Ecto neural progenitor cell (in vitro differentiated cells): ENCODE measurements at regions not wholly inside any gene's neighbourhood (a gene's known extent, or its start where the extent isn't known, plus 50 kb on each side); places are given as distances from the start of the nearest gene placed in this dataset.
"Not testable (repeated sequence)": the region's sequence is repeated elsewhere in the genome, so short reads cannot be mapped to it uniquely, and the experiment has no call there.

ENCODE experiments used
- DNase-seq: peaks from one replicate; pipeline ENCODE4 v3.0.0-alpha.2; 2018; ENCODE audit warnings: low spot score

DNA sequence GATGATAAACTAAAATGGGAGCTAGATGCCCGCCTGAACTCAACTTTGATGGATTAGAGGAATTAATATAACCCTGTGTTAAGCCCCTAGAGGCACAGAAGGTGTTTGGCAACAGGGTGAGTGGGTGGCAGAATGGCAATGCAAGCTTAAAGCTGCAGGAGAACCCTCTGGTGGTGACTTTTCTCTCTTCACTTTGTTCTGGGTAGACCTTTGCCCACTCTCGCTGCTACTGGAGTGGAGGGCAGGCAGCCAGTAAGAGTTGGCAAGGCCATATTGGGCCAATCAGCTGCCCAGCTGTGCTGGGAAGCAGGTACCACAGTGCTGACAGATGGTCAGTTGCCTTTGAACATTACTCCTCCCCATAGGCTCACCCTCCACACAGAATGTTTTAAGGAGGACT, 468.2 kb downstream of the MMUT start:
- DNase-seq: no peak

GRCh38 chr6:48990739-48991138, 472.3 kb downstream of the MMUT start:
- DNase-seq: no peak

DNA sequence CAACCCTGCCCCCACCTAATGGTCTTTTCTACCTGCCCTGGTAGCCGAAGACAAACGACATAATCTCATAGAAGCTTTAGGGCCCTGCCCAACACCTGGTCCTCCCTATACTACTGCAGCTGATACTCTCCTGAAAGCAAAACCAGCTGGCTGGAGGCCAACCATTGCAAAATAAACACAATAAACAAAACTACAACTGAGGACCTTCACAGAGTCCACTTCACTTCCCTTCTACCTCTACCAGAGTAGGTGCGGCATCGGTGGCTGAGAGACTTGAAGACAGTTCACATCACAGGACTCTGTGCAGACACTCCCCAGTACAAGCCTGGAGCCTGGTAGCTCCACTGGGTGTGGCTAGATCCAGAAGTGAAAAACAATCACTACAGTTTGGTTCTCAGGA, 476.2 kb downstream of the MMUT start:
- DNase-seq: no peak

- DNase-seq: no peak
These were observed 476.9 kb downstream of the MMUT start for GRCh38 chr6:48986105-48986504.

GRCh38 chr6:48985025-48985424, 478.0 kb downstream of the MMUT start:
- DNase-seq: no peak

GRCh38 chr6:48983968-48984367, 479.1 kb downstream of the MMUT start:
- not testable (repeated sequence) for DNase-seq

DNA sequence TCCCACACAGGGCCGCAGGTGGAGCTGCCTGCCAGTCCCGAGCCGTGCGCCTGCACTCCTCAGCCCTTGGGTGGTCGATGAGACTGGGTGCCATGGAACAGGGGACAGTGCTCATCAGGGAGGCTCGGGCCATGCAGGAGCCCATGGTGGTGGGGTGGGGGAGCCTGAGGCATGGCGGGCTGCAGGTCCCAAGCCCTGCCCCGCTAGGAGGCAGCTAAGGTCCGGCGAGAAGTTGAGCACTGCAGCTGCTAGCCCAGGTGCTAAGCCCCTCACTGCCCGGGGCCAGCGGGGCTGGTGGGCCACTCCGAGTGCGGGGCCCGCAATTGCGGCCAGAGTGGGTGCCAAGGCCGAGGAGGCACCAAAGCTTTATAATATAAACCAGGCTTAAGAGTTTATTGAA, 479.7 kb downstream of the MMUT start:
- no peak for DNase-seq

GRCh38 chr6:48979806-48980205, 483.2 kb downstream of the MMUT start:
- no peak for DNase-seq

DNA sequence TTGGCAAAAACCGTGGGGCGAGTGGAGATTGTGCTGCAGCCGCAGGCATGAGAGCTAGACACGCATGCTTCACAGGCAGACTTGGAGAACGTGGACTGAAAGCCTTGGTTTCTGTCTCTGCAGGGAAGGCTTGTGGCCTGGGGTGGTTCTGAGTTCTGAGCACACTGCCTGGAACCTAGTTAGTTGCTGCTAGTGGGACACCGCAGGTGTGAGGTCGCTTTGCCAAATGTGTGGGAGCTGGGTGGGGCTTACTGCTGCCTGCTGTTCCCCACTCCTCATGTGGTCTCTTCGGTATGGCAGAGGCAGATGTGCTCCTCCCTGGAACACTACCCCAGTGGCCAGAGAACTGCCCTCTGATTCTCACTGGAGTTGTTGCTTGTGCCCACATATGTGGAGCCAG, 484.0 kb downstream of the MMUT start:
- no peak for DNase-seq

GRCh38 chr6:48978016-48978415, 485.0 kb downstream of the MMUT start:
- no peak for DNase-seq

- DNase-seq: no peak
These were observed 485.5 kb downstream of the MMUT start for GRCh38 chr6:48977573-48977972.

DNA sequence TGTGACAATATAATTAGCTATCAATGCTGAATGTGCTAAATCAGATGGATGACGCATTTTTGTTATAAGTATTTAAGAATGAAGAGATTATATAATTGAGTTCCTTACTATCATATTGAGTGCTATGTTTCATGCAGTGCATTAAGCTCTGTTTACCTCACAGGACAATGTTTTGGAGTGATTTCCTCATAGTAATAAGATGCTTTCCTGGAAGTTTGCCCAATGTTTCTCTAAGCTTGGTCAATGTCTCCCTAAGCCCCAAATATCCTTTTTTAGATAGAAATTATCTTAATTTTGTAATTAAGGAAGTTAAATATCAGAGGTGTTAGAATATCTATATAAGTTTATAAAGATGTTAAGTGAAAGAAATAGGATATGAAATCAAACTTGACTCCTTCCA, 489.6 kb downstream of the MMUT start:
- DNase-seq: no peak

DNA sequence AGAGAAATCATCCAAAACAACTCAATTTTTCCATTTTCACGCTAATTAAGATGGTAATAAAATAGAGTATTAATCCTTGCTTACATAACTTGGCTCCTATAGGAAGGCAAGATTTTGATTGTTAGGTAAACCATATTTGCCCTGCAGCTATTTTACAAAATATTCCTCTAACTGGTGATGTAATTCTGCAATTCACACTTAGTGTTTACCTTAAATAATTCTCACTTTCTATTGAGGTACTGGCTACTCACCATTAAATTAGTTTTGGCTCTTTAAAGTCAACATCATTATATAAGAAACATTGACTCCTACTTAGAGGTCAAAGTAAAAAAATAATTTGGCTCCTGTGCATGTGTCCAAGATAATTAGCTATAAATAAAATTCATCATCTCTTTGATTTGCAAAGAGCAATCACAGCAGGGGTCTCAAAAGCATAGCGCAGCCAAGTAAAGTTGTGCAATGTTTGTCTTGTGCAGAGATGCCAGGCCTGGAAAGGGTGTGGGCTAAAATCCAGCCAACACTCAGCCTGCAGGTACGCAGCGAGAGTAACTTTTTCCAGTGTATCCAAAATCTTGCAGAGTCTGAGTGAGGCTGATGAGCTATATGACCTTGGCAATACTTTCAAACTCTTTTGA, 501.2 kb downstream of the MMUT start:
- no peak for DNase-seq

DNA sequence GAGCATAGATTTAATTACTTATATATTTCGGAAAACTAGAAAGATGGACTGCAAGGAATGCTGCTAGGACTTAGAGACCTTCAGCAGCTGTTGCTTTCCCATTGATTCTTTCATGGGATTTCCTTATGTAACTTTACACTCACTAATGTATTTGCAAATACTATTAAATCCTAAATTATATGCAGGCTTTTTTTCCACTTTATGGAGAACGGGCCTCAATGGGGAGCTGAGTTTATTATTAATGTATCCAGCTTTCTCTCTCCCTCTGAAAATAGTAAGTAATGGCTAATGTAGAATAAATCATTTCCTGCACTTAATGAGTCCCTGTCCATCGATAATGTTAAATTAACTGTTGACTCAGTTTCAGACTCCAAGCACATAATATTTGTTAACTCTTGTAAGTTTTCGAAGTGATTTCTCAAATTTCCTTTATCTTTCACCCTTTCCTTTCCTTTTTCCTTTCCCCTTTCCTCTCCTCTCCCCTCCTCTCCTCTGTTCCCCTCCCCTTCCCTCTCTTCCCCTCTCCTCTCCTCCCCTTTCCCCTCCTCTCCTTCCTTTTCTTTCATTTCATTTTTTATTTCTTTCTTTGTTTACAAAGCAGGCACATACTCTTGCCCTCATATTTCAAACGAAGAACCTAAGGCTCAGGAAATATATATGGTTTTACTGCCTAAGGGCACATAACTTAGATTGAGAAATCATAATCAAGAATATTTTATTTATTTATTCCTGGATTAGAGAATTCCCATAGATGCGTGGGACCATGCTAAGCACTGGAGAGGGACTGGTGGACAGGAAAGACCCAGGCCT, 503.6 kb downstream of the MMUT start:
- DNase-seq: no peak

- no peak for DNase-seq
These were observed 505.3 kb downstream of the MMUT start for GRCh38 chr6:48957781-48958180.

DNA sequence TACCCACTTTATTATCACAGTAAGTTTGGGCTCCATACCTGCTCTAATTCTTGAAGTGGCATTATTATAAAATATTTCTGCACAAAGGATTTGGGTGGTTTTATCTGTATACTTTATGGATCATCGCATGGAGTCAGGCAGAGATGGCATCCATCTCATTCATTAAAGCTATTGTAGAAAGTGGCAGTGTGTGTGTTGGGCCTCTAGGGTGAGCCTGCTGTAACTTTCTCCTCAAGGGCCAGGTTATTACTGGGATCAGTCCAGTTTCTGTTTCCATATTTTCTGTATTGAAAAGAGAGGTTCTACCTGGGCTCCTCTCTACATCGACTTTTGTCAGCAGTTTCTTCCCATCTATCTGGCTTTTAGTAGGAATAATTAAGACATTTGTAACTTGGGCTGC, 511.1 kb downstream of the MMUT start:
- no peak for DNase-seq

GRCh38 chr6:48944276-48944675, 518.8 kb downstream of the MMUT start:
- not testable (repeated sequence) for DNase-seq

DNA sequence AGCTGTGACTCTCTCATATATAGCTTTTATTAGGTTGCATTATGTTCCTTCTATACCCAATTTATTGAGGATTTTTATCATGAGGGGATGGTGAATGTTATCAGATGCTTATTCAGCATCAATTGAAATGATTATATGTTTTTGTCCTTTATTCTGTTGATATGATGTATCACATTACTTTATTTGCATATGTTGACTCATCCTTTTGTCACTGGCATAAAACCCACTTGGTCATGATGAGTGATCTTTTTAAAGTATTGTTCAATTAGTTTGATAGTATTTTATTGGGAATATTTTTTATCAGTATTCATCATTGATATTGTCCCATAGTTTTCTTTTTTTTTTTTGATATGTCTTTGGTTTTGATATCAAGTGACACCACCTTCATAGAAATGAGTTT, 529.9 kb downstream of the MMUT start:
- DNase-seq: no peak

DNA sequence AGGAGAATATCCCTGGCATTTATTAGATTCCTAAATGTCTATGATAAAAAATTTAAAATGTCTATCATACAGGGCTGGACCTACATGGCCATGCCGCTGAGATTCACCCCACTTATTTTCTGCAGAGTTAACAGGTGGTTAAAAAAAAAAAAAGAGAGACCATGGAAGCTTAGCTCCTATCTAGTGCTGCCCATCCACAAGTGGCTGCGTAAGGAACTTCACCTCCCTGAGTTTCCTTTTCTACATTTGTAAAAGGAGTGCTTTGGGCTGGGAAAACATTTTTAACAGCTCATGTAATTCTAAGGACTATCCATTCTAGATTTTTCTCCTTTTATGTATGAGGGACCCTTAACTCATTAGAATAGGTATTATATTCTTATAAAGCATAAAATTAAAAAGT, 534.1 kb downstream of the MMUT start:
- no peak for DNase-seq

DNA sequence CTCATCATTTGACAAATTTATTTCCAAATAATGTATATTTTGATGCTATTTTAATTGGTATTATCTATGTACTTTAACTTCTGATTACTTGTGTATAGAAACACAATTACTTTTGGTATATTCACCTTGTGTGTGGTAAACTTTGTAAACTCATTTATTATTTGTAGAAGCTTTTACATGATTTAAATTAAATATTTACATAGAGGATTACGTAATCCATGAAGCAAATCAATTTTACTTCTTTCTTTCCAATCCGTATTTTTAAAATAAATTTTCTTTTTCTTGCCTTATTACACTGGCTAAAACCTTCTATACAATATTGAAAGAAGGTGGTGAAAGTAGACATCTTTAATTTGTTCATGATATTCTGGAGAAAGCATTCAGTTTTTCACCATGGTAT, 540.2 kb downstream of the MMUT start:
- no peak for DNase-seq

DNA sequence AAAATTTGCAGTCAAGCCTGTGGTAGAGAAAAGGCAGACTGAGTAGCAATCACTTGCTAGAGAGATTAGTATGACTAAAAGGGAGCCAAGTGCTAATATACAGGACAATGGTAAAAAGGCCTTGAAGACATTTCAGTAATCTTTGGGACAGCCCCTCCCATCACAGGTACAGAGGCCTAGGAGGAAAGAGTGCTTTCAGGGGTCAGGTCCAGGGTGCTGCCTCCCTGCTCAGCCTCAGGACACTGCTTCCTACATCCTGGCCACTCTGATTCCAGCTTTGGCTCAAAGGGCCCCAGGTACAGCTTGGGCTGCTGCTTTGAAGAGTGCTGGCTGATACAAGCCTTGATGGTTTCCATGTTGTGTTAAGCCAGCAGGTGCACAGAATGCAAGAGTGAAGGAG, 543.5 kb downstream of the MMUT start:
- no peak for DNase-seq

DNA sequence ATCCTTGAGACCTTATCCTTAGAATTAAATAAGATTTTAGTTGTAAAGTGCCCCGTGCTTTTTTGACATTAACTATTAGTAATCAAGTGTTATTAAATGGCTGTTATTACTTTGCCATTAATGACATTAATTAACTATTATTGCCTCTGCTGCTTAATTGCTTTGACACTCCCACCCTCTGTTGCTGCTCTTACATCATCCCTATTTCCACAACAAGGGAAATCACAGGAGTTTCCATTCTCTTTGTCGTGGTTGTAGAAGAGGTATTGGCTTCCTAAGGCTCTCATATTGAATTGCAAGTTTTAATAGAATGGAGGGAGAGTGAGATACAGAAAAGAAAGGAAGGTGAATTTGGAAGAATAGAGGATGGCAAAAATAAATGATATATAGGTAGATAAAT, 545.8 kb downstream of the MMUT start:
- no peak for DNase-seq

DNA sequence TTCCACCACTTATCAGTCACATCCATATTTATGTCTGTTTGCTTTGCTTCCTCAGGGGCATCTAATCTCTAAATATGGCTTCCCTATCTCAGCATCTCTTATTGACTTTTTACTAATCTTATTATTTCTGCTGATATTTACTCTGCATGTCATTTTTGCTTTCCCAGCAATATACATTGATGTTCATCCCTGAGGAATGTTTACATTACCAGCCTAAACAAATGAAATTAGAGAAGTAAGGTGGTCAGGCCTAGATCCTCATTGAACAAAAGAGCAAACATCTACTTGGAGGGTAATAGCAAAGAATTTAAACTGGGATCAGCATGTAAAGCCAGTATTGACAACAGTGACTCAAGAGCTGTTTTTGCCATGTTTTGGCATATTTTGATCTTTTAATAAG, 546.4 kb downstream of the MMUT start:
- no peak for DNase-seq

GRCh38 chr6:48915591-48915990, 547.5 kb downstream of the MMUT start:
- DNase-seq: no peak
